Naive thymus-derived CD4-positive, alpha-beta T cell (primary cell): ENCODE measurements at regions not wholly inside any gene's neighbourhood (a gene's known extent, or its start where the extent isn't known, plus 50 kb on each side); places are given as distances from the start of the nearest gene placed in this dataset.

Experiments
- ATAC-seq: fragments of 150-1000 bp; cut with Tn5 transposase; 2 replicates; pipeline ENCODE4 v1.10.0; 2021; ENCODE audit warnings: mild to moderate bottlenecking, moderate library complexity
- CTCF ChIA-PET: fragments of 350-600 bp; sonication (Branson Sonifier 250); formaldehyde crosslinking; loops from one replicate; lab custom pipeline; 2021; ENCODE audit warnings: antibody characterized with exemption; lab: Charles Lee
- POLR2A ChIA-PET: fragments of 350-600 bp; sonication (Branson Sonifier 250); formaldehyde crosslinking; loops from one replicate; lab custom pipeline; 2021; ENCODE audit warnings: antibody characterized with exemption, inconsistent platforms; lab: Charles Lee
- DNase-seq, 9 donors: peaks; one replicate each; pipeline versions ENCODE4 v3.0.0 to v3.0.0-alpha.2; 2020 to 2022; ENCODE audit warnings: mixed read lengths in 1 of 9
- H3K27ac ChIP-seq: one replicate; pipeline ENCODE4 v1.7.0; 2013; ENCODE audit warnings: mild to moderate bottlenecking, low read depth, low read length, moderate library complexity
- H3K27me3 ChIP-seq, 2 donors: one replicate each; pipeline ENCODE4 v1.7.0; 2013; ENCODE audit warnings: low read length in 2 of 2, mild to moderate bottlenecking in 2 of 2, moderate library complexity in 2 of 2; ENCODE audit not compliant: control insufficient read depth in 2 of 2, insufficient read depth in 2 of 2
- H3K36me3 ChIP-seq, 3 experiments: 1 replicate in 2 of 3; 2 replicates in 1 of 3; pipeline ENCODE4 v1.7.0; 2013; ENCODE audit warnings: low read length in 3 of 3, mild to moderate bottlenecking in 3 of 3, moderate library complexity in 1 of 3; ENCODE audit not compliant: insufficient read depth in 3 of 3, control insufficient read depth in 2 of 3
- H3K4me1 ChIP-seq, 2 donors: one replicate each; pipeline ENCODE4 v1.7.0; 2013; ENCODE audit warnings: low read length in 2 of 2, mild to moderate bottlenecking in 2 of 2, moderate library complexity in 1 of 2; ENCODE audit not compliant: control insufficient read depth in 2 of 2, insufficient read depth in 2 of 2
- H3K4me3 ChIP-seq: 2 replicates; pipeline ENCODE4 v1.7.0; 2013; ENCODE audit warnings: mild to moderate bottlenecking, low read length
- H3K9me3 ChIP-seq, 3 experiments: 1 replicate in 2 of 3; 2 replicates in 1 of 3; pipeline ENCODE4 v1.7.0; 2013; ENCODE audit warnings: low read length in 3 of 3; ENCODE audit not compliant: control insufficient read depth in 2 of 3
- H3K27ac Mint-ChIP-seq, 9 donors: one replicate each; pipeline ENCODE4 v1.8.0; 2020 to 2022; ENCODE audit warnings: mixed read lengths in 9 of 9, mild to moderate bottlenecking in 8 of 9, moderate library complexity in 5 of 9, inconsistent platforms in 2 of 9
- H3K27me3 Mint-ChIP-seq, 5 donors: one replicate each; pipeline ENCODE4 v1.8.0; 2021 to 2022; ENCODE audit warnings: mixed read lengths in 5 of 5, mild to moderate bottlenecking in 1 of 5
- H3K36me3 Mint-ChIP-seq, 5 donors: one replicate each; pipeline ENCODE4 v1.8.0; 2020 to 2022; ENCODE audit warnings: mixed read lengths in 5 of 5, mild to moderate bottlenecking in 3 of 5, inconsistent platforms in 1 of 5
- H3K4me1 Mint-ChIP-seq, 7 donors: one replicate each; pipeline ENCODE4 v1.8.0; 2020 to 2022; ENCODE audit warnings: mixed read lengths in 7 of 7, mild to moderate bottlenecking in 3 of 7, inconsistent platforms in 1 of 7
- H3K4me3 Mint-ChIP-seq, 10 donors: one replicate each; pipeline ENCODE4 v1.8.0; 2020 to 2022; ENCODE audit warnings: mild to moderate bottlenecking in 10 of 10, mixed read lengths in 10 of 10, moderate library complexity in 6 of 10, inconsistent platforms in 2 of 10
- H3K9me3 Mint-ChIP-seq, 11 donors: one replicate each; pipeline ENCODE4 v1.8.0; 2020 to 2022; ENCODE audit warnings: mixed read lengths in 11 of 11, mild to moderate bottlenecking in 4 of 11, inconsistent platforms in 1 of 11, moderate library complexity in 1 of 11
- intact Hi-C, 2 donors: fragments of 100-400 bp; cut with micrococcal nuclease; formaldehyde crosslinking; loops; one replicate each; pipeline ENCODE4 v1.15.1; 2023

GRCh38 chr4:31015123-31015522 lies 295.0 kb downstream of the PCDH7 start:
- no peak for ATAC-seq
- POLR2A ChIA-PET, result no interaction called here
- CTCF ChIA-PET, result no interaction called here

GRCh38 chr4:31016322-31017061 lies 296.3 kb downstream of the PCDH7 start:
- no peak for ATAC-seq
- intact Hi-C loops, result no loop called here
- DNase-seq, result no peak

More at GRCh38 chr4:31015123-31015522, 295.0 kb downstream of the PCDH7 start:
- H3K36me3 ChIP-seq, result no peaks in the 10 kb centered on the region
- H3K4me3 ChIP-seq, result no peak overlapping the region
- no peaks in the 10 kb centered on the region for H3K9me3 ChIP-seq
- no peaks in the 10 kb centered on the region for H3K27me3 Mint-ChIP-seq
- no peak overlapping the region for H3K4me3 Mint-ChIP-seq
- H3K27ac Mint-ChIP-seq, result no peak overlapping the region
- no peaks in the 10 kb centered on the region for H3K4me1 ChIP-seq
- no peaks in the 10 kb centered on the region for H3K27me3 ChIP-seq
- H3K4me1 Mint-ChIP-seq, result no peaks in the 10 kb centered on the region
- no peaks in the 10 kb centered on the region for H3K36me3 Mint-ChIP-seq
- intact Hi-C loops, result no loop called here
- H3K27ac ChIP-seq, result no peak overlapping the region
- H3K9me3 Mint-ChIP-seq, result peaks cover 0 to 6% (median 4%) of the 10 kb centered on the region in 11 donors
- DNase-seq, result no peak

GRCh38 chr4:31020363-31020762 lies 300.2 kb downstream of the PCDH7 start:
- H3K27me3 Mint-ChIP-seq, result no peaks in the 10 kb centered on the region
- H3K9me3 ChIP-seq, result no peaks in the 10 kb centered on the region
- H3K36me3 ChIP-seq, result no peaks in the 10 kb centered on the region
- H3K36me3 Mint-ChIP-seq, result no peaks in the 10 kb centered on the region
- no peaks in the 10 kb centered on the region for H3K4me1 Mint-ChIP-seq
- H3K4me3 ChIP-seq, result no peak overlapping the region
- no peak overlapping the region for H3K4me3 Mint-ChIP-seq
- intact Hi-C loops, result no loop called here
- peaks cover 0 to 14% (median 4%) of the 10 kb centered on the region in 11 donors for H3K9me3 Mint-ChIP-seq
- H3K27ac Mint-ChIP-seq, result no peak overlapping the region
- H3K4me1 ChIP-seq, result no peaks in the 10 kb centered on the region
- ATAC-seq, result no peak
- ChIA-PET CTCF (no interaction called here), POLR2A (no interaction called here)
- H3K27ac ChIP-seq, result no peak overlapping the region
- no peak for DNase-seq
- no peaks in the 10 kb centered on the region for H3K27me3 ChIP-seq

More at GRCh38 chr4:31016322-31017061, 296.3 kb downstream of the PCDH7 start:
- Histone ChIP-seq H3K36me3 (no peaks in the 10 kb centered on the region), H3K27me3 (no peaks in the 10 kb centered on the region), H3K4me1 (no peaks in the 10 kb centered on the region), H3K27ac (no peak overlapping the region), H3K4me3 (no peak overlapping the region), H3K9me3 (no peaks in the 10 kb centered on the region)
- H3K36me3 Mint-ChIP-seq, result no peaks in the 10 kb centered on the region
- no peak overlapping the region for H3K4me3 Mint-ChIP-seq
- H3K27ac Mint-ChIP-seq, result no peak overlapping the region
- no peaks in the 10 kb centered on the region for H3K27me3 Mint-ChIP-seq
- peaks cover 0 to 6% (median 4%) of the 10 kb centered on the region in 11 donors for H3K9me3 Mint-ChIP-seq
- POLR2A ChIA-PET, result no interaction called here
- H3K4me1 Mint-ChIP-seq, result no peaks in the 10 kb centered on the region
- CTCF ChIA-PET, result interaction anchor here (0.7 kb wide), 1 partner anchor 17 kb away, joined by 3 read pairs; no protein-coding TSS in a partner anchor

GRCh38 chr4:31021008-31021407 lies 300.8 kb downstream of the PCDH7 start:
- H3K9me3 Mint-ChIP-seq, result peaks cover 0 to 14% (median 4%) of the 10 kb centered on the region in 11 donors
- Histone ChIP-seq H3K27me3 (no peaks in the 10 kb centered on the region), H3K36me3 (no peaks in the 10 kb centered on the region), H3K4me3 (no peak overlapping the region), H3K27ac (no peak overlapping the region), H3K9me3 (no peaks in the 10 kb centered on the region), H3K4me1 (no peaks in the 10 kb centered on the region)
- H3K36me3 Mint-ChIP-seq, result no peaks in the 10 kb centered on the region
- no peaks in the 10 kb centered on the region for H3K27me3 Mint-ChIP-seq
- H3K27ac Mint-ChIP-seq, result no peak overlapping the region
- intact Hi-C loops, result no loop called here
- no peaks in the 10 kb centered on the region for H3K4me1 Mint-ChIP-seq
- POLR2A ChIA-PET, result no interaction called here
- CTCF ChIA-PET, result no interaction called here
- no peak overlapping the region for H3K4me3 Mint-ChIP-seq
- no peak for DNase-seq
- no peak for ATAC-seq

GRCh38 chr4:31022702-31023101 lies 302.5 kb downstream of the PCDH7 start:
- DNase-seq (no peak), ATAC-seq (no peak)
- intact Hi-C loops, result no loop called here
- Histone ChIP-seq H3K9me3 (no peaks in the 10 kb centered on the region), H3K4me1 (no peaks in the 10 kb centered on the region), H3K4me3 (no peak overlapping the region), H3K27me3 (no peaks in the 10 kb centered on the region), H3K27ac (no peak overlapping the region), H3K36me3 (no peaks in the 10 kb centered on the region)
- Mint-ChIP-seq H3K4me1 (no peaks in the 10 kb centered on the region), H3K27me3 (no peaks in the 10 kb centered on the region), H3K27ac (no peak overlapping the region), H3K4me3 (no peak overlapping the region), H3K36me3 (no peaks in the 10 kb centered on the region), H3K9me3 (peaks cover 0 to 8% (median 0%) of the 10 kb centered on the region in 11 donors)
- CTCF ChIA-PET, result no interaction called here
- POLR2A ChIA-PET, result no interaction called here

GRCh38 chr4:31023109-31023508 lies 302.9 kb downstream of the PCDH7 start:
- POLR2A ChIA-PET, result no interaction called here
- H3K27me3 ChIP-seq, result no peaks in the 10 kb centered on the region
- no peak overlapping the region for H3K27ac ChIP-seq
- no peaks in the 10 kb centered on the region for H3K9me3 ChIP-seq
- CTCF ChIA-PET, result no interaction called here
- no peak for ATAC-seq
- no peaks in the 10 kb centered on the region for H3K4me1 ChIP-seq
- Mint-ChIP-seq H3K27me3 (no peaks in the 10 kb centered on the region), H3K36me3 (no peaks in the 10 kb centered on the region), H3K4me3 (no peak overlapping the region), H3K27ac (no peak overlapping the region), H3K4me1 (no peaks in the 10 kb centered on the region), H3K9me3 (peaks cover 0 to 8% (median 0%) of the 10 kb centered on the region in 11 donors)
- intact Hi-C loops, result no loop called here
- no peaks in the 10 kb centered on the region for H3K36me3 ChIP-seq
- H3K4me3 ChIP-seq, result no peak overlapping the region
- DNase-seq, result no peak

GRCh38 chr4:31023742-31024141 lies 303.6 kb downstream of the PCDH7 start:
- H3K36me3 Mint-ChIP-seq, result no peaks in the 10 kb centered on the region
- intact Hi-C loops, result no loop called here
- ChIA-PET POLR2A (no interaction called here), CTCF (no interaction called here)
- no peak overlapping the region for H3K4me3 ChIP-seq
- ATAC-seq, result no peak
- H3K9me3 Mint-ChIP-seq, result peaks cover 0 to 8% (median 0%) of the 10 kb centered on the region in 11 donors
- DNase-seq, result no peak
- H3K27ac ChIP-seq, result no peak overlapping the region
- no peaks in the 10 kb centered on the region for H3K4me1 ChIP-seq
- H3K27ac Mint-ChIP-seq, result no peak overlapping the region
- no peaks in the 10 kb centered on the region for H3K27me3 Mint-ChIP-seq
- H3K36me3 ChIP-seq, result no peaks in the 10 kb centered on the region
- no peaks in the 10 kb centered on the region for H3K27me3 ChIP-seq
- no peaks in the 10 kb centered on the region for H3K9me3 ChIP-seq
- no peak overlapping the region for H3K4me3 Mint-ChIP-seq
- no peaks in the 10 kb centered on the region for H3K4me1 Mint-ChIP-seq
